Upper lobe of right lung (tissue), 1 donor: ENCODE measurements at regions not wholly inside any gene's neighbourhood (a gene's known extent, or its start where the extent isn't known, plus 50 kb on each side); places are given as distances from the start of the nearest gene placed in this dataset.
A peak's percentile ranks its signal among the peaks of the same experiment; 100 is the strongest.

Source experiments
- ATAC-seq: fragments of 200-7000 bp; cut with Tn5 transposase; one replicate; pipeline ENCODE4 v1.9.1; 2020; ENCODE audit warnings: mild to moderate bottlenecking, moderate library complexity
- DNase-seq: peaks from one replicate; pipeline ENCODE4 v3.0.0-alpha.2; 2020
- H3K27ac ChIP-seq: fragments of 200-600 bp; one replicate; pipeline ENCODE4 v1.8.0; 2022
- H3K27me3 ChIP-seq: fragments of 200-600 bp; one replicate; pipeline ENCODE4 v1.8.0; 2022; ENCODE audit warnings: mild to moderate bottlenecking
- H3K36me3 ChIP-seq: fragments of 200-600 bp; one replicate; pipeline ENCODE4 v1.8.0; 2022
- H3K4me1 ChIP-seq: fragments of 200-600 bp; one replicate; pipeline ENCODE4 v1.8.0; 2022
- H3K4me3 ChIP-seq: fragments of 200-600 bp; one replicate; pipeline ENCODE4 v1.8.0; 2022; ENCODE audit warnings: mild to moderate bottlenecking
- H3K9me3 ChIP-seq: fragments of 200-600 bp; one replicate; pipeline ENCODE4 v1.8.0; 2022
- intact Hi-C: fragments of 100-400 bp; cut with DNase I; formaldehyde crosslinking; loops from one replicate; pipeline ENCODE4 v1.11.0; 2022
- TF ChIP-seq, protein P1 (sequence below): fragments of 200-600 bp; IDR thresholded peaks from one replicate; pipeline ENCODE4 v1.8.0; 2022; ENCODE audit warnings: antibody characterized with exemption
- donor health status: DM: no; HTN: yes; CAD: no; lungs with severe emphysema.

- DNase-seq (no peak), ATAC-seq (no peak)
- TF ChIP-seq, protein P1, sequence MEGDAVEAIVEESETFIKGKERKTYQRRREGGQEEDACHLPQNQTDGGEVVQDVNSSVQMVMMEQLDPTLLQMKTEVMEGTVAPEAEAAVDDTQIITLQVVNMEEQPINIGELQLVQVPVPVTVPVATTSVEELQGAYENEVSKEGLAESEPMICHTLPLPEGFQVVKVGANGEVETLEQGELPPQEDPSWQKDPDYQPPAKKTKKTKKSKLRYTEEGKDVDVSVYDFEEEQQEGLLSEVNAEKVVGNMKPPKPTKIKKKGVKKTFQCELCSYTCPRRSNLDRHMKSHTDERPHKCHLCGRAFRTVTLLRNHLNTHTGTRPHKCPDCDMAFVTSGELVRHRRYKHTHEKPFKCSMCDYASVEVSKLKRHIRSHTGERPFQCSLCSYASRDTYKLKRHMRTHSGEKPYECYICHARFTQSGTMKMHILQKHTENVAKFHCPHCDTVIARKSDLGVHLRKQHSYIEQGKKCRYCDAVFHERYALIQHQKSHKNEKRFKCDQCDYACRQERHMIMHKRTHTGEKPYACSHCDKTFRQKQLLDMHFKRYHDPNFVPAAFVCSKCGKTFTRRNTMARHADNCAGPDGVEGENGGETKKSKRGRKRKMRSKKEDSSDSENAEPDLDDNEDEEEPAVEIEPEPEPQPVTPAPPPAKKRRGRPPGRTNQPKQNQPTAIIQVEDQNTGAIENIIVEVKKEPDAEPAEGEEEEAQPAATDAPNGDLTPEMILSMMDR: no peak
- Histone ChIP-seq H3K36me3 (no peaks in the 10 kb centered on the region), H3K27me3 (peaks cover 45% of the 10 kb centered on the region), H3K9me3 (no peaks in the 10 kb centered on the region), H3K4me3 (no peak overlapping the region), H3K4me1 (no peaks in the 10 kb centered on the region), H3K27ac (no peak overlapping the region)
- intact Hi-C loops: loop anchor here (10.0 kb wide), 1 partner anchor 725 kb away; no protein-coding TSS in a partner anchor
Observed at GRCh38 chr1:36709869-36710481, 227.3 kb upstream of the CSF3R start.

DNA sequence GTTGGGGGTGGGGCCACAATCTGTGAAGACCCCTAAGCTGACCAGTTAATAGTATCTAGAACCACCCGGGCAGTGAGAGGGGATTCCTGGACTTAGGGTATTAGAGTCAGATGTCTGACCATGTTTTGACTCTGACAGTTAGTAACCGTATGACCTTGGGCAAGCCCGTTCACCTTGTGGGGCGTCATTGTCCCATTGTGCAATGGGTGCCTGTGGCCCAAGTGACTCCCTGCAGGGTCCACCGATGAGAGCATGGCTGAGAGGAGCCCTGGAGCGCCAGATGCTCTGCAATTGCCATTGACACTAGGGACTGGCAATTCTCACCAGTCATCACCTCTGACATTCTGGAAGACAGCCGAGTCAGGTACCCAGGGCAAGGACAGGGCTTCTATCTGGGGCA lies 225.9 kb upstream of the CSF3R start:
- peaks cover 45% of the 10 kb centered on the region for H3K27me3 ChIP-seq
- no peaks in the 10 kb centered on the region for H3K4me1 ChIP-seq
- no peaks in the 10 kb centered on the region for H3K9me3 ChIP-seq
- no peak for DNase-seq
- H3K36me3 ChIP-seq: no peaks in the 10 kb centered on the region
- TF ChIP-seq, protein P1: no peak
- no peak overlapping the region for H3K27ac ChIP-seq
- H3K4me3 ChIP-seq: no peak overlapping the region
- intact Hi-C loops: loop anchor here (10.0 kb wide), 1 partner anchor 726 kb away; no protein-coding TSS in a partner anchor
- ATAC-seq: no peak

- Histone ChIP-seq H3K36me3 (no peaks in the 10 kb centered on the region), H3K27me3 (peaks cover 38% of the 10 kb centered on the region), H3K4me1 (no peaks in the 10 kb centered on the region), H3K9me3 (no peaks in the 10 kb centered on the region), H3K27ac (no peak overlapping the region), H3K4me3 (no peak overlapping the region)
- ATAC-seq (no peak), DNase-seq (no peak)
- intact Hi-C loops: loop anchor here (10.0 kb wide), 1 partner anchor 728 kb away; no protein-coding TSS in a partner anchor
- TF ChIP-seq, protein P1: no peak
Observed at GRCh38 chr1:36707221-36707620, 224.5 kb upstream of the CSF3R start.

- Histone ChIP-seq H3K9me3 (no peaks in the 10 kb centered on the region), H3K27ac (no peak overlapping the region), H3K4me3 (no peak overlapping the region), H3K27me3 (peaks cover 31% of the 10 kb centered on the region), H3K4me1 (no peaks in the 10 kb centered on the region), H3K36me3 (no peaks in the 10 kb centered on the region)
- ATAC-seq (peak; percentile 27), DNase-seq (no peak)
- TF ChIP-seq, protein P1: no peak
- intact Hi-C loops: loop anchor here (10.0 kb wide), 1 partner anchor 728 kb away; no protein-coding TSS in a partner anchor
Observed at GRCh38 chr1:36706416-36706815, 223.7 kb upstream of the CSF3R start.

DNA sequence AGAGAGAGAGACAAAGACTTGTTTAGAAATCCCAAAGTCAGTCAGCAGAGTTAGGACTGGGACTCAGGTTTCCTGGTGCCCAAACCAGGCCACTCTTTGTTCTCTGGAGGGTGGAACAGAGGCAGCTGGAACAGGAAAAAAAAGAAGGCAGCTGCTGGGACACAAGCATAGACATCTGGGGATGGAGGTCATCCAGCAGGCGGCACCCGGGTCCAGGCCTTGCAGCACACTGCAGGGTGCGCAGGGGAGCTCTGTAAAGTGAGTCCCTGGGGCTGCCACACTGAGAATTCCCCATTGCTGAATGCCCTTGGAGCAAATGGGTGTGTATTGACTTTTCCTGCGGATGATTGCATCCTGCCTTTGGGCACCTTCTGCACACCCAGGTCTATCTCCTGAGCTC lies 222.9 kb upstream of the CSF3R start:
- no peaks in the 10 kb centered on the region for H3K36me3 ChIP-seq
- peaks cover 27% of the 10 kb centered on the region for H3K27me3 ChIP-seq
- no peaks in the 10 kb centered on the region for H3K4me1 ChIP-seq
- TF ChIP-seq, protein P1: no peak
- no peak overlapping the region for H3K4me3 ChIP-seq
- ATAC-seq (no peak), DNase-seq (no peak)
- no peaks in the 10 kb centered on the region for H3K9me3 ChIP-seq
- intact Hi-C loops: loop anchor here (10.0 kb wide), 1 partner anchor 729 kb away; no protein-coding TSS in a partner anchor
- H3K27ac ChIP-seq: no peak overlapping the region
